ENCODE measurements at regions not wholly inside any gene's neighbourhood (a gene's known extent, or its start where the extent isn't known, plus 50 kb on each side); places are given as distances from the start of the nearest gene placed in this dataset.
"Not testable (repeated sequence)": the region's sequence is repeated elsewhere in the genome, so short reads cannot be mapped to it uniquely, and the experiment has no call there.

GRCh38 chr5:6076341-6077239 is 301.8 kb downstream of the MED10 start:
- Mint-ChIP-seq H3K9me3 (no peaks in the 10 kb centered on the region), H3K27me3 (ENCODE audit: insufficient read depth) (no peaks in the 10 kb centered on the region), H3K4me1 (ENCODE audit: low read depth) (no peaks in the 10 kb centered on the region), H3K27ac (no peak overlapping the region), H3K36me3 (ENCODE audit: low read depth) (no peaks in the 10 kb centered on the region), H3K4me3 (no peak overlapping the region)
- no peak for DNase-seq (ENCODE audit: low spot score)
- intact Hi-C loops (cut with micrococcal nuclease): no loop called here

- H3K36me3 Mint-ChIP-seq (ENCODE audit: low read depth); H3K9me3 Mint-ChIP-seq; H3K27ac Mint-ChIP-seq; H3K4me1 Mint-ChIP-seq (ENCODE audit: low read depth); H3K4me3 Mint-ChIP-seq; H3K27me3 Mint-ChIP-seq (ENCODE audit: insufficient read depth); intact Hi-C loops (cut with micrococcal nuclease); DNase-seq (ENCODE audit: low spot score): not testable (repeated sequence)
These were observed 305.9 kb downstream of the MED10 start for GRCh38 chr5:6072488-6072887.

- no peak overlapping the region for H3K4me3 Mint-ChIP-seq
- H3K36me3 Mint-ChIP-seq (ENCODE audit: low read depth): no peaks in the 10 kb centered on the region
- H3K27me3 Mint-ChIP-seq (ENCODE audit: insufficient read depth): no peaks in the 10 kb centered on the region
- intact Hi-C loops (cut with micrococcal nuclease): no loop called here
- DNase-seq (ENCODE audit: low spot score): no peak
- no peak overlapping the region for H3K27ac Mint-ChIP-seq
- H3K9me3 Mint-ChIP-seq: no peaks in the 10 kb centered on the region
- H3K4me1 Mint-ChIP-seq (ENCODE audit: low read depth): no peaks in the 10 kb centered on the region
These were observed 308.7 kb downstream of the MED10 start for GRCh38 chr5:6069496-6070185.

GRCh38 chr5:6066016-6066415 is 312.3 kb downstream of the MED10 start:
- Mint-ChIP-seq H3K4me1 (ENCODE audit: low read depth) (no peaks in the 10 kb centered on the region), H3K27me3 (ENCODE audit: insufficient read depth) (no peaks in the 10 kb centered on the region), H3K9me3 (no peaks in the 10 kb centered on the region), H3K36me3 (ENCODE audit: low read depth) (no peaks in the 10 kb centered on the region), H3K27ac (no peak overlapping the region), H3K4me3 (no peak overlapping the region)
- intact Hi-C loops (cut with micrococcal nuclease): no loop called here
- no peak for DNase-seq (ENCODE audit: low spot score)

GRCh38 chr5:6059137-6059800 is 319.1 kb downstream of the MED10 start:
- peaks cover 2% of the 10 kb centered on the region for H3K27me3 Mint-ChIP-seq (ENCODE audit: insufficient read depth)
- no peak overlapping the region for H3K4me3 Mint-ChIP-seq
- H3K9me3 Mint-ChIP-seq: no peaks in the 10 kb centered on the region
- H3K36me3 Mint-ChIP-seq (ENCODE audit: low read depth): no peaks in the 10 kb centered on the region
- H3K27ac Mint-ChIP-seq: no peak overlapping the region
- no peak for DNase-seq (ENCODE audit: low spot score)
- H3K4me1 Mint-ChIP-seq (ENCODE audit: low read depth): no peaks in the 10 kb centered on the region
- intact Hi-C loops (cut with micrococcal nuclease): no loop called here

GRCh38 chr5:6058055-6058715 is 320.2 kb downstream of the MED10 start:
- no peaks in the 10 kb centered on the region for H3K9me3 Mint-ChIP-seq
- DNase-seq (ENCODE audit: low spot score): no peak
- H3K4me3 Mint-ChIP-seq: no peak overlapping the region
- H3K36me3 Mint-ChIP-seq (ENCODE audit: low read depth): no peaks in the 10 kb centered on the region
- H3K27ac Mint-ChIP-seq: no peak overlapping the region
- H3K4me1 Mint-ChIP-seq (ENCODE audit: low read depth): no peaks in the 10 kb centered on the region
- H3K27me3 Mint-ChIP-seq (ENCODE audit: insufficient read depth): peaks cover 2% of the 10 kb centered on the region
- intact Hi-C loops (cut with micrococcal nuclease): no loop called here

- H3K4me3 Mint-ChIP-seq: no peak overlapping the region
- no peaks in the 10 kb centered on the region for H3K9me3 Mint-ChIP-seq
- no peak overlapping the region for H3K27ac Mint-ChIP-seq
- H3K36me3 Mint-ChIP-seq (ENCODE audit: low read depth): no peaks in the 10 kb centered on the region
- DNase-seq (ENCODE audit: low spot score): no peak
- intact Hi-C loops (cut with micrococcal nuclease): no loop called here
- peaks cover 2% of the 10 kb centered on the region for H3K27me3 Mint-ChIP-seq (ENCODE audit: insufficient read depth)
- H3K4me1 Mint-ChIP-seq (ENCODE audit: low read depth): no peaks in the 10 kb centered on the region
These were observed 322.1 kb downstream of the MED10 start for GRCh38 chr5:6056280-6056679.

- intact Hi-C loops (cut with micrococcal nuclease): no loop called here
- Mint-ChIP-seq H3K4me3 (no peak overlapping the region), H3K4me1 (ENCODE audit: low read depth) (no peaks in the 10 kb centered on the region), H3K27me3 (ENCODE audit: insufficient read depth) (no peaks in the 10 kb centered on the region), H3K9me3 (no peaks in the 10 kb centered on the region), H3K36me3 (ENCODE audit: low read depth) (no peaks in the 10 kb centered on the region), H3K27ac (no peak overlapping the region)
- no peak for DNase-seq (ENCODE audit: low spot score)
These were observed 328.7 kb downstream of the MED10 start for GRCh38 chr5:6049662-6050061.

GRCh38 chr5:6048746-6049145 is 329.6 kb downstream of the MED10 start:
- no peak overlapping the region for H3K4me3 Mint-ChIP-seq
- intact Hi-C loops (cut with micrococcal nuclease): no loop called here
- H3K27me3 Mint-ChIP-seq (ENCODE audit: insufficient read depth): no peaks in the 10 kb centered on the region

GRCh38 chr5:6046296-6046967 is 331.9 kb downstream of the MED10 start:
- Mint-ChIP-seq H3K4me1 (ENCODE audit: low read depth) (no peaks in the 10 kb centered on the region), H3K27me3 (ENCODE audit: insufficient read depth) (no peaks in the 10 kb centered on the region), H3K27ac (no peak overlapping the region), H3K9me3 (no peaks in the 10 kb centered on the region), H3K4me3 (no peak overlapping the region), H3K36me3 (ENCODE audit: low read depth) (no peaks in the 10 kb centered on the region)
- no peak for DNase-seq (ENCODE audit: low spot score)
- intact Hi-C loops (cut with micrococcal nuclease): no loop called here

More at GRCh38 chr5:6048746-6049145, 329.6 kb downstream of the MED10 start:
- DNase-seq (ENCODE audit: low spot score): no peak
- H3K4me1 Mint-ChIP-seq (ENCODE audit: low read depth): no peaks in the 10 kb centered on the region
- H3K9me3 Mint-ChIP-seq: no peaks in the 10 kb centered on the region
- H3K27ac Mint-ChIP-seq: no peak overlapping the region
- no peaks in the 10 kb centered on the region for H3K36me3 Mint-ChIP-seq (ENCODE audit: low read depth)

GRCh38 chr5:6043491-6044310 is 334.6 kb downstream of the MED10 start:
- Mint-ChIP-seq H3K4me1 (ENCODE audit: low read depth) (no peaks in the 10 kb centered on the region), H3K27me3 (ENCODE audit: insufficient read depth) (no peaks in the 10 kb centered on the region), H3K9me3 (no peaks in the 10 kb centered on the region), H3K4me3 (no peak overlapping the region), H3K36me3 (ENCODE audit: low read depth) (no peaks in the 10 kb centered on the region), H3K27ac (no peak overlapping the region)
- DNase-seq (ENCODE audit: low spot score): no peak
- intact Hi-C loops (cut with micrococcal nuclease): no loop called here

Data from activated T-helper 1 cell treated with anti-CD3 and anti-CD28 coated beads, Interleukin-12 subunit alpha, Interleukin-12 subunit beta, Interleukin-2, Interleukin-4 antibody, amounts not matched to agents 30 ng/mL and 10 ng/mL and 1 ng/mL, durations not matched to agents 14 hours and 24 hours and 36 hours (primary cell).